ENCODE measurements at regions not wholly inside any gene's neighbourhood (a gene's known extent, or its start where the extent isn't known, plus 50 kb on each side); places are given as distances from the start of the nearest gene placed in this dataset.
"Not testable (repeated sequence)": the region's sequence is repeated elsewhere in the genome, so short reads cannot be mapped to it uniquely, and the experiment has no call there.

- TF ChIP-seq, protein P1, sequence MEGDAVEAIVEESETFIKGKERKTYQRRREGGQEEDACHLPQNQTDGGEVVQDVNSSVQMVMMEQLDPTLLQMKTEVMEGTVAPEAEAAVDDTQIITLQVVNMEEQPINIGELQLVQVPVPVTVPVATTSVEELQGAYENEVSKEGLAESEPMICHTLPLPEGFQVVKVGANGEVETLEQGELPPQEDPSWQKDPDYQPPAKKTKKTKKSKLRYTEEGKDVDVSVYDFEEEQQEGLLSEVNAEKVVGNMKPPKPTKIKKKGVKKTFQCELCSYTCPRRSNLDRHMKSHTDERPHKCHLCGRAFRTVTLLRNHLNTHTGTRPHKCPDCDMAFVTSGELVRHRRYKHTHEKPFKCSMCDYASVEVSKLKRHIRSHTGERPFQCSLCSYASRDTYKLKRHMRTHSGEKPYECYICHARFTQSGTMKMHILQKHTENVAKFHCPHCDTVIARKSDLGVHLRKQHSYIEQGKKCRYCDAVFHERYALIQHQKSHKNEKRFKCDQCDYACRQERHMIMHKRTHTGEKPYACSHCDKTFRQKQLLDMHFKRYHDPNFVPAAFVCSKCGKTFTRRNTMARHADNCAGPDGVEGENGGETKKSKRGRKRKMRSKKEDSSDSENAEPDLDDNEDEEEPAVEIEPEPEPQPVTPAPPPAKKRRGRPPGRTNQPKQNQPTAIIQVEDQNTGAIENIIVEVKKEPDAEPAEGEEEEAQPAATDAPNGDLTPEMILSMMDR (IDR thresholded peaks at IDR 0.05) = not testable (repeated sequence)
- not testable (repeated sequence) for TF ChIP-seq POLR2A (IDR thresholded peaks at IDR 0.05)
Measured at GRCh38 chr9:90536094-90536493, 106.5 kb downstream of the DIRAS2 start.
